GM12878 (cell line): ENCODE measurements at regions not wholly inside any gene's neighbourhood (a gene's known extent, or its start where the extent isn't known, plus 50 kb on each side); places are given as distances from the start of the nearest gene placed in this dataset.

ENCODE experiments used
- ATAC-seq: fragments of 200-7000 bp; cut with Tn5 transposase; 3 replicates; pipeline ENCODE4 v1.9.1; 2020; ENCODE audit warnings: mild to moderate bottlenecking, moderate library complexity
- BruUV-seq: library from RNA; stranded (reverse); fragments of 400-500 nt; replicated peaks from 2 replicates; lab custom pipeline; 2021; lab: Mats Ljungman, UMichigan
- CTCF ChIA-PET: fragments of 300-600 bp; sonication (Branson Sonifier 250); formaldehyde crosslinking; extraction: SDS; loops from one replicate; lab custom pipeline; 2021; ENCODE audit warnings: inconsistent platforms; lab: Yijun Ruan, JAX
- POLR2A ChIA-PET: fragments of 350-600 bp; formaldehyde crosslinking; extraction: SDS; loops from one replicate; lab custom pipeline; 2021; ENCODE audit warnings: inconsistent platforms; lab: Charles Lee
- RAD21 ChIA-PET: fragments of 300-600 bp; sonication (Branson Sonifier 250); formaldehyde crosslinking; loops from one replicate; lab custom pipeline; 2023; ENCODE audit warnings: antibody characterized with exemption; ENCODE audit not compliant: unreplicated experiment; lab: Charles Lee
- SMC1A ChIA-PET: fragments of 300-600 bp; sonication (Branson Sonifier 250); formaldehyde crosslinking; loops from one replicate; lab custom pipeline; 2023; ENCODE audit not compliant: unreplicated experiment, uncharacterized antibody; lab: Charles Lee
- DNase-seq: peaks from one replicate; pipeline ENCODE4 v3.0.0-alpha.2; 2011; ENCODE audit warnings: low read depth, low spot score
- FAIRE-seq: peaks from 3 replicates; lab custom pipeline; 2011; peaks lifted over from hg19 to GRCh38; lab: Jason Lieb, UNC
- H2AFZ ChIP-seq: 2 replicates; pipeline ENCODE4 v1.6.0; 2011; ENCODE audit warnings: low read depth, low read length, control low read depth; ENCODE audit not compliant: control insufficient read depth
- H3K27ac ChIP-seq: 2 replicates; pipeline ENCODE4 v1.5.1; 2011; ENCODE audit warnings: control low read depth; ENCODE audit not compliant: control insufficient read depth, insufficient read depth
- H3K27me3 ChIP-seq, 2 experiments: replicated peaks in 1 of 2; 2 replicates each; pipeline versions ENCODE4 v1.6.0 to v1.6.1; 2011; ENCODE audit warnings: low read length in 1 of 2; ENCODE audit not compliant: control insufficient read depth in 2 of 2, insufficient read depth in 2 of 2
- H3K36me3 ChIP-seq, 2 experiments: 2 replicates each; pipeline ENCODE4 v1.5.1; 2011; ENCODE audit warnings: low read length in 1 of 2; ENCODE audit not compliant: control insufficient read depth in 2 of 2, insufficient read depth in 2 of 2
- H3K4me1 ChIP-seq: 2 replicates; pipeline ENCODE4 v1.6.1; 2011; ENCODE audit warnings: mild to moderate bottlenecking, low read length, moderate library complexity, mixed read lengths; ENCODE audit not compliant: control insufficient read depth, insufficient read depth
- H3K4me2 ChIP-seq: 2 replicates; pipeline ENCODE4 v1.6.0; 2011; ENCODE audit warnings: control low read depth; ENCODE audit not compliant: control insufficient read depth, insufficient read depth
- H3K4me3 ChIP-seq: fragments of 200-600 bp; sonication (generic); 2 replicates; pipeline ENCODE4 v1.5.1; 2016
- H3K79me2 ChIP-seq: 2 replicates; pipeline ENCODE4 v1.6.0; 2011; ENCODE audit warnings: low read length; ENCODE audit not compliant: control insufficient read depth, insufficient read depth
- H3K9ac ChIP-seq: 2 replicates; pipeline ENCODE4 v1.8.0; 2011; ENCODE audit warnings: low read length, control low read depth, mixed read lengths; ENCODE audit not compliant: control insufficient read depth, insufficient read depth
- H3K9me3 ChIP-seq: replicated peaks from 3 replicates; pipeline ENCODE4 v1.5.1; 2011; ENCODE audit warnings: mild to moderate bottlenecking, low read length; ENCODE audit not compliant: control insufficient read depth, insufficient read depth
- H4K20me1 ChIP-seq: 2 replicates; pipeline ENCODE4 v1.6.0; 2011; ENCODE audit not compliant: control insufficient read depth, insufficient read depth
- ASH2L ChIP-seq: fragments of 300-600, 200-600 bp; sonication (generic); IDR thresholded peaks from 2 replicates; pipeline ENCODE4 v1.6.1; 2017; ENCODE audit warnings: low read depth, mild to moderate bottlenecking, borderline replicate concordance
- CEBPB ChIP-seq, 2 experiments: fragments of 150-350 bp in 1 of 2; IDR thresholded peaks; 2 replicates each; pipeline ENCODE4 v1.6.1; 2012 to 2014; ENCODE audit warnings: low read depth in 2 of 2, low read length in 2 of 2, borderline replicate concordance in 1 of 2, inconsistent platforms in 1 of 2
- CREB1 ChIP-seq: IDR thresholded peaks from 2 replicates; pipeline ENCODE4 v1.6.1; 2012; ENCODE audit warnings: low read depth, mild to moderate bottlenecking, inconsistent platforms
- FOXK2 ChIP-seq: fragments of 450-650 bp; IDR thresholded peaks from 2 replicates; pipeline ENCODE4 v1.6.1; 2017; ENCODE audit warnings: mild to moderate bottlenecking, moderate library complexity
- GATAD2B ChIP-seq: fragments of 450-650 bp; conservative IDR thresholded peaks from 2 replicates; pipeline ENCODE4 v1.6.1; 2017; ENCODE audit warnings: low read depth, mild to moderate bottlenecking, moderate library complexity
- NFYB ChIP-seq: IDR thresholded peaks from 2 replicates; pipeline ENCODE4 v1.6.1; 2011; ENCODE audit warnings: low read depth, mild to moderate bottlenecking, low read length, improper control_type of control experiment, moderate library complexity; ENCODE audit not compliant: insufficient read depth
- NR2C2 ChIP-seq: IDR thresholded peaks from 2 replicates; pipeline ENCODE4 v1.6.1; 2011; ENCODE audit warnings: borderline replicate concordance, low read depth; ENCODE audit not compliant: control insufficient read depth, insufficient read length
- RB1 ChIP-seq: fragments of 450-650 bp; formaldehyde crosslinking; IDR thresholded peaks from 2 replicates; pipeline ENCODE4 v1.6.1; 2017; ENCODE audit warnings: mild to moderate bottlenecking, borderline replicate concordance
- SRF ChIP-seq, 2 experiments: IDR thresholded peaks; 2 replicates each; pipeline ENCODE4 v1.6.1; 2011; ENCODE audit warnings: low read depth in 2 of 2, low read length in 2 of 2, mild to moderate bottlenecking in 1 of 2, moderate library complexity in 1 of 2
- ZNF207 ChIP-seq: fragments of 450-650 bp; IDR thresholded peaks from 2 replicates; pipeline ENCODE4 v1.6.1; 2014; ENCODE audit warnings: antibody characterized with exemption, mild to moderate bottlenecking, borderline replicate concordance
- WGBS: methylation state at CpG from one replicate; pipeline ENCODE4 v1.1.6; 2016; ENCODE audit warnings: low lambda C conversion rate; ENCODE audit not compliant: insufficient replicate concordance, insufficient coverage; ENCODE audit errors: missing lambda C conversion rate; 5-methylcytosine and 5-hydroxymethylcytosine counted together
- in situ Hi-C: fragments of 300-500 bp; cut with MboI; formaldehyde crosslinking; loops from 9 replicates; pipeline ENCODE4 v1.14.3; 2018; ENCODE audit warnings: mixed read lengths
- intact Hi-C: fragments of 100-400 bp; cut with micrococcal nuclease; formaldehyde crosslinking; loops from one replicate; pipeline ENCODE4 v1.14.2; 2022; ENCODE audit not compliant: unreplicated experiment
- TF ChIP-seq, protein P1 (sequence below): fragments of 450-650 bp; IDR thresholded peaks from 2 replicates; pipeline ENCODE4 v1.6.1; 2017; ENCODE audit warnings: mild to moderate bottlenecking
- TF ChIP-seq, protein P2 (sequence below), 3 experiments: IDR thresholded peaks in 2 of 3; conservative IDR thresholded peaks in 1 of 3; 2 replicates each; pipeline ENCODE4 v1.5.1; 2011; ENCODE audit warnings: low read depth in 3 of 3, low read length in 3 of 3, mild to moderate bottlenecking in 3 of 3, control low read depth in 2 of 3, moderate library complexity in 2 of 3, inconsistent platforms in 1 of 3, mixed read lengths in 1 of 3; ENCODE audit not compliant: control insufficient read depth in 2 of 3, insufficient read depth in 1 of 3; ENCODE audit errors: extremely low read depth in 1 of 3
- TF ChIP-seq, protein P3 (sequence below): IDR thresholded peaks from 2 replicates; pipeline ENCODE4 v1.6.1; 2011; ENCODE audit warnings: low read depth, low read length, improper control_type of control experiment, borderline replicate concordance

DNA sequence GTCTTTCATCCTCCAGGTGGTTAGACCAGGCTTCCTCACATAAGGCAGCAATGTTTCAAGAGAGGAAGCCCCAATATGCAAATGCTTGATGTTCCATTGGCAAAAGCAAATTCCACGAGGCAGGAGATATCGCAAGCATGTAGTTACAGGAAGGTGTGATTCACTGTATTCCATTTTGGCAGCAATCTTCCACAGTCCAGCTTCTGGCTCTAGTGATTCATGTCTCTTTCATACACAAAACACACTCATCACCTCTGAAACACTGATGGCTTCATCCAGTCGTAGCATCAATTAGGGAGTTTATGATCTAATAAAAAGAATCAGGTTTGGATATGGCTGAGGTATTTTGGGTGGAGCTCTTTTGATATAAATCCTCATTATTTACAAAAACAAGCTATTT lies 552.2 kb upstream of the RIOK2 start:
- intact Hi-C loops: no loop called here
- BruUV-seq: no TSS peak
- in situ Hi-C loops: no loop called here
- CTCF ChIA-PET: interaction anchor here (0.9 to 1.4 kb wide), 2 partner anchors 201 to 504 kb away, joined by 3 read pairs; no protein-coding TSS in a partner anchor
- H3K36me3 ChIP-seq: no peaks in the 10 kb centered on the region
- WGBS: 11% methylated on average over 3 of the region's 3 CpGs
- H3K9me3 ChIP-seq: no peaks in the 10 kb centered on the region
- POLR2A ChIA-PET: no interaction called here
- TF ChIP-seq RB1: no peak
- TF ChIP-seq ASH2L: no peak
- TF ChIP-seq CEBPB (IDR thresholded peaks at IDR 0.05; ENCODE audit: borderline replicate concordance in 1 of 2, low read depth in 2 of 2, low read length in 2 of 2): no peak
- no peak for TF ChIP-seq FOXK2
- TF ChIP-seq SRF (IDR thresholded peaks at IDR 0.05; ENCODE audit: low read depth in 2 of 2, low read length in 2 of 2): no peak
- no peak for TF ChIP-seq NFYB
- TF ChIP-seq GATAD2B: no peak
- TF ChIP-seq CREB1: no peak
- TF ChIP-seq ZNF207: no peak
- TF ChIP-seq, protein P1, sequence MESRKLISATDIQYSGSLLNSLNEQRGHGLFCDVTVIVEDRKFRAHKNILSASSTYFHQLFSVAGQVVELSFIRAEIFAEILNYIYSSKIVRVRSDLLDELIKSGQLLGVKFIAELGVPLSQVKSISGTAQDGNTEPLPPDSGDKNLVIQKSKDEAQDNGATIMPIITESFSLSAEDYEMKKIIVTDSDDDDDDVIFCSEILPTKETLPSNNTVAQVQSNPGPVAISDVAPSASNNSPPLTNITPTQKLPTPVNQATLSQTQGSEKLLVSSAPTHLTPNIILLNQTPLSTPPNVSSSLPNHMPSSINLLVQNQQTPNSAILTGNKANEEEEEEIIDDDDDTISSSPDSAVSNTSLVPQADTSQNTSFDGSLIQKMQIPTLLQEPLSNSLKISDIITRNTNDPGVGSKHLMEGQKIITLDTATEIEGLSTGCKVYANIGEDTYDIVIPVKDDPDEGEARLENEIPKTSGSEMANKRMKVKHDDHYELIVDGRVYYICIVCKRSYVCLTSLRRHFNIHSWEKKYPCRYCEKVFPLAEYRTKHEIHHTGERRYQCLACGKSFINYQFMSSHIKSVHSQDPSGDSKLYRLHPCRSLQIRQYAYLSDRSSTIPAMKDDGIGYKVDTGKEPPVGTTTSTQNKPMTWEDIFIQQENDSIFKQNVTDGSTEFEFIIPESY: no peak
- TF ChIP-seq NR2C2: no peak
- TF ChIP-seq, protein P2, sequence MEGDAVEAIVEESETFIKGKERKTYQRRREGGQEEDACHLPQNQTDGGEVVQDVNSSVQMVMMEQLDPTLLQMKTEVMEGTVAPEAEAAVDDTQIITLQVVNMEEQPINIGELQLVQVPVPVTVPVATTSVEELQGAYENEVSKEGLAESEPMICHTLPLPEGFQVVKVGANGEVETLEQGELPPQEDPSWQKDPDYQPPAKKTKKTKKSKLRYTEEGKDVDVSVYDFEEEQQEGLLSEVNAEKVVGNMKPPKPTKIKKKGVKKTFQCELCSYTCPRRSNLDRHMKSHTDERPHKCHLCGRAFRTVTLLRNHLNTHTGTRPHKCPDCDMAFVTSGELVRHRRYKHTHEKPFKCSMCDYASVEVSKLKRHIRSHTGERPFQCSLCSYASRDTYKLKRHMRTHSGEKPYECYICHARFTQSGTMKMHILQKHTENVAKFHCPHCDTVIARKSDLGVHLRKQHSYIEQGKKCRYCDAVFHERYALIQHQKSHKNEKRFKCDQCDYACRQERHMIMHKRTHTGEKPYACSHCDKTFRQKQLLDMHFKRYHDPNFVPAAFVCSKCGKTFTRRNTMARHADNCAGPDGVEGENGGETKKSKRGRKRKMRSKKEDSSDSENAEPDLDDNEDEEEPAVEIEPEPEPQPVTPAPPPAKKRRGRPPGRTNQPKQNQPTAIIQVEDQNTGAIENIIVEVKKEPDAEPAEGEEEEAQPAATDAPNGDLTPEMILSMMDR (IDR thresholded peaks at IDR 0.05 in 2 of 3, conservative IDR thresholded peaks at IDR 0.05 in 1 of 3; ENCODE audit: control insufficient read depth in 2 of 3, extremely low read depth in 1 of 3, insufficient read depth in 1 of 3, low read depth in 3 of 3, low read length in 3 of 3): no peak
- TF ChIP-seq, protein P3, sequence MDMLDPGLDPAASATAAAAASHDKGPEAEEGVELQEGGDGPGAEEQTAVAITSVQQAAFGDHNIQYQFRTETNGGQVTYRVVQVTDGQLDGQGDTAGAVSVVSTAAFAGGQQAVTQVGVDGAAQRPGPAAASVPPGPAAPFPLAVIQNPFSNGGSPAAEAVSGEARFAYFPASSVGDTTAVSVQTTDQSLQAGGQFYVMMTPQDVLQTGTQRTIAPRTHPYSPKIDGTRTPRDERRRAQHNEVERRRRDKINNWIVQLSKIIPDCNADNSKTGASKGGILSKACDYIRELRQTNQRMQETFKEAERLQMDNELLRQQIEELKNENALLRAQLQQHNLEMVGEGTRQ: no peak
- no peaks in the 10 kb centered on the region for H3K79me2 ChIP-seq
- no peaks in the 10 kb centered on the region for H3K27me3 ChIP-seq
- no peak overlapping the region for H2AFZ ChIP-seq
- H4K20me1 ChIP-seq: no peaks in the 10 kb centered on the region
- RAD21 ChIA-PET: interaction anchor here (1.0 kb wide), 1 partner anchor 16 kb away, joined by 3 read pairs; no protein-coding TSS in a partner anchor
- H3K4me3 ChIP-seq: no peak overlapping the region
- FAIRE-seq (no peak), ATAC-seq (no peak), DNase-seq (no peak)
- no peaks in the 10 kb centered on the region for H3K4me1 ChIP-seq
- H3K4me2 ChIP-seq: no peak overlapping the region
- H3K9ac ChIP-seq: no peak overlapping the region
- H3K27ac ChIP-seq: no peak overlapping the region
- SMC1A ChIA-PET: interaction anchor here (0.6 to 1.7 kb wide), 7 partner anchors 8 to 470 kb away, joined by 3 to 7 read pairs (median 4); no protein-coding TSS in a partner anchor
